ENCODE measurements at regions not wholly inside any gene's neighbourhood (a gene's known extent, or its start where the extent isn't known, plus 50 kb on each side); places are given as distances from the start of the nearest gene placed in this dataset.

DNA sequence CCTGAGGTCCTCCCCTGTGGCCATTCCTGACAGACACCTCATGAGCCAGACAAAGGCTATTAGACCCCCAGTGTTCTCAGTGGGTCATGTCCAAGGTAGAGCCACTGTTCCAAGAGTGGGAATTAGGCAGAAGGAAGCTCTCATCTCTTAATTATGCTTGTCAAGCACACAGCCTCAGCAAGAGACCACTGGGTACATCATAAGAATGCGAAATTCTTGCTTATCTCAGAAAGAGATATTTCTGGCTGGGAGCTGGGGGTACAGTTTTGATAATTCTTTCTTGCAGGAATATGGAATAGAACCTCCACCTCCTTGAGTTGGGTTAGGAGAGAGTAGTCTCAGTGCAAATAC, 1280.0 kb upstream of the CNTN5 start:
- TF ChIP-seq EZH2 (IDR thresholded peaks at IDR 0.05) (no peak), CTCF (IDR thresholded peaks at IDR 0.05) (no peak)
